NCI-H446 treated with DMSO at 0.1 percent for 48 hours (cell line): ENCODE measurements at regions not wholly inside any gene's neighbourhood (a gene's known extent, or its start where the extent isn't known, plus 50 kb on each side); places are given as distances from the start of the nearest gene placed in this dataset.

Experiments used
- DNase-seq: peaks from one replicate; lab custom pipeline; 2025; lab: John Stamatoyannopoulos, UW

DNA sequence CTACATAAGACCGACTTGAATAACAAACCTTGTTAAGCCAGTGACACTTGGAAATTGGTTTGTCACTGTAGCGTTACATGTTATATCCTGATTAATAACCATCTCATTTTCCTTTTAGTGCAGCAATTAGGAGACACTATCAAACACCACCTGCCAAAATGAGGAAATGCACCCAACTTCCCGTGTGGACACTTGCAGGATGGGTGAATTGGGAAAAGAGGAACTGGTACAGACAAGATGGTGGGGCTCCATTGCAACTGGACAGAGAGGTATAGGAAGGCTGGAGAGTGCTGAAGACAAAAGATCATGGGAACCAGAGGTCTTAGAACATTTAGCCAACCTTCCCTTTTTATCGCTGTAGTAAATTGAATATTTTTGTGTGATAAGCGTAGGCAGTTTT is 816.3 kb upstream of the HS6ST1 start:
- no peak for DNase-seq

DNA sequence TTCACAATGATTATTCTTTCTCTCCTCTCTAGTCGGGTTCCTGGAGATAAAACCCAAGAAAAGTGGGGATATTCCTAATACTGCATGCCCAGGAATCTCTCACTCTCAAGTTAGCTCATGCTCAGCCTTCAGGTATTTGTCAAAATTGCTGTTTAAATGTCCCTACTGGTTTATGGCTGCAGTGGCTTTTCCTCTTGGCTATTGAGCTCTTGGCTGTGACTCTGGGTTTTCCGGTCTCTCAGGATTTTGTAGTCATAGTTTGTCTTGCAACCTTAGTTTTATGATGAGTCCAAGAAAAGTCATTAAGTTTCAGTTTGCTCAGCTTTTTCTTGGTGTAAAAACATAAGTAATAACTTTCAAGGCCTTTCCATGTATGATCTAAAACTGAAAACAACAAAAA is 820.7 kb upstream of the HS6ST1 start:
- no peak for DNase-seq

DNA sequence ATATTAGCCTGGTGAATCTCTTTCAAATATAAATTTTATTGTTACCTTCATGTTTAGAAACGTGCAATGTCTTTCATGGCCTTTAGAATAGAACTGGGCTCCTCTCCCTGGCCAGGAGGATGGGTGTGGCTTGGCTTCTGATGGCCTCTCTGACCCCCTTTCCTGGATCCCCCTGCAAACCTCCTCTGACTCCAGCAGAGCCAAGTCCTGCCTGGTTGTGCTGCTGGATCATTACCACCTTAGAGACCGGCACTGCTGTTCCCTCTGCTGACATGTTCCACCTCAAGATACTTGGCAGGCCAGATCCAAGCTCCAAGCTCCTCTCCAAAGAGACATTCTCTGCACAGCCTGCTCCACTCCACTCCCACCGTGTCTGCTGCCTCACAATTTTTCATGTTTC is 823.8 kb upstream of the HS6ST1 start:
- no peak for DNase-seq

DNA sequence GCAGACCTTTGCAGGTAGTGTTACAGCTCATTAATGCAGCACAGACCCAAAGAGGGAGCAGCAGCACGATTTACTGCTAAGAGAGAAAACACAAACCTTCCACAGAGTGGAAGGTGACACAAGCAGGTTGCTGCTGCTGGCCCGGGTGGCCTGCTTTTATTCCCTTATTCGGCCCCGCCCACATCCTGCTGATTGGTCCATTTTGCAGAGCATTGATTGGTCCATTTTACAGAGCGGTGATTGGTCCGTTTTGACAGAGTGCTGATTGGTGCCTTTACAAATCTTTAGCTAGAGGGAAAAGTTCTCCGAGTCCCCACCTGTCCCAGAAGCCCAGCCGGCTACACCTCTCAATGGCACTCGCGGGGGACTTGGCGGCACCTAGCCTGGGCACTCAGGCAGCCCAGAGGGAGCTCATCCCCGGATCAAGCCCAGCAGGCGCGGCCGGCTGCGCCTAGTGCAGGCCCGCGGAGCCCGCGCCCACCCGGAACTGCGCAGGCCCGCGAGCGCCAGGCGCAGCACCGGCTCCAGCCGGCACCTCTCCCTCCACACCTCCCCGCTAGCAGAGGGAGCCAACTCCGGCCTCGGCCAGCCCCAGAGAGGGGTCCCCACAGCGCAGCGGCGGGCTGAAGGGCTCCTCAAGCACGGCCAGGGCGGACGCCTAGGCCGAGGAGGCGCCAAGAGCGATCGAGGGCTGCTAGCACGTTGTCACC is 825.6 kb upstream of the HS6ST1 start:
- DNase-seq = no peak

DNA sequence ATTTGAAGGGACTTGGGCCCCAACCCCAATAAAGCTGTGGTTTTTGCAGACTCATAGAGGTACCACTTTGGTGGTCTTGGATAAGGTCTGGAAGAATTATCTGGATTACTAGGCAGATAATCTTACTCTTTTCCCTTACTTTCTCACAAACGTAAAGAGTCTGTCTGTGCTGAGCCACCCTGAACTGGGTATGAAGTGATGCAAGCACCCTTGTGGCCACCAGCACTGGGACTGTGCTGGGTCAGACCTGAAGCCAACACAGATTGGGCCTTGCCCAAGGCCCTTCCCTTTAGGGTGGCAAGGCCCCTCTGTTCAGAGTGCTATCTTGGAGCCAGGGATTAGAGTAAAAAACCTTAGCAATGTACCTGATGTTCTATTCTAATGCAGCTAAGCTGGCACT is 827.0 kb upstream of the RAB6C start:
- DNase-seq = no peak

DNA sequence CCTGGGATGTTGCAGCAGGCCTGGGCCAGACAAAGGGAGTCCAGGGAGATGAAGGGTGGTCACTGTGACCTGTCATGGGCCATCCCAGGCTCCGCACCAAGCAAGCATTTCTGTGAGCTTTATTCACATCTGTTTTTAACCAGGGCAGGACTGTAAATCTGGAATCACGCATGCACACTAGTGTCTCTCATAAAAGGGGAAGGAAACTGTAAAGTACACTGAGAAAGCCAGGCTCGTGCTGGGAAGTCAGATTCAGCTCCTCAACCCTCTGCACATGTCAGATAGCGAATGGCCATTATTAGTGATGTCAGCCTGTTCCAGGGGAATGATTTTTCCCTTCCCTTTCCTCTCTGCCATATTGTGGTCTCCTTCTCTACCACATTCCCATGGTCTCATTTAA is 818.6 kb upstream of the RAB6C start:
- DNase-seq = no peak

DNA sequence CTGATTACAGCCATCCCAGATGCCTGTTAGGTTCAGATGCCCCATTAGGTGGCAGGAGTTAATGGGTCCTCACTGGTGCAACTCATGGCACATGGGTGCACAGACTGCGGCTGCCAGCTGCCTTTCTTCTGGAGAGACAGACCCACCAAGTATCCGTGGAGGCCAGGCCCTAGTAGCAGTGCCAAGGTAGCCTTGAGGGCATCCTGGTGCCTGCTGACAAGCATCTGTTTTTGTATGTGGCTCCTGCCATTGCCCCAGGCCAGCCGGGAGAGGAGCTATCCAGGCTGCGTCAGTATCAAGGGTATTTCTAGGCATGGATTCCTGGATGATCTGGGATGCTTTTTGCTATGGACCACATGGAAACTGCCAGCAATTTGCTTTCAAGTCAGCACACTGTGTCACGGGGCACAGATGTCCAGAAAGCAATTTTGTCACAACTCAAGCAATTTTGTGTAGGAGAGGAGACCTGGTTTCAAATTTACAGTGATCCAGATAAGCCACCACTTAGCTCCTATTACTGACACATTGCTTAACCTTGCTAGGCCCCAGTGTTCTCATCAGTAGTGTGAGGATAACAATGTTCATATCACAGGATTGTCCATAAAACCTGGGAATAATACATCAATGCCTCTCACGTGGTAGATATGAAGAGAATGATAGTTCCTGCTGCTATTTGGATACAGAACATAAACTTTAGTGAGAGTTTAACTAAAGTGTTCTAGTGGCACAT is 815.1 kb upstream of the RAB6C start:
- no peak for DNase-seq

DNA sequence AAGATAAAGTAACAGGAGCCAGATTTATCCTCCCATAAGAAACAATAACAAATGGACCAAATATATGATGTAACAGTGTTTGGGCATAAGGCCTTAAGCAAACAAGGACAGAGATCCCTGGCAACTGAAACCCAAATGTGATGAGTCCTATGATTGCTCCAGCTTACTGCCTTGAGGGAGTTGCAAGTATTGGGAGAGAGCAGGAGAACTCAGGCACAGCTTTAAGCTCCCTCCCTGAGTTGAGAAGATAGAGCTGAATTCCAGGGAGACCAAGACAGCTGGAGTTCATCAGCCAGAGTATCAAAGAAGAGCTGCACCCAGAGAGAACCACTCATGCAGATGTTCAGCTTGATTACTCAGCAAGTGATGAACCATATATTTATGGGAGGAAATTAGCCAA is 814.5 kb upstream of the RAB6C start:
- no peak for DNase-seq

DNA sequence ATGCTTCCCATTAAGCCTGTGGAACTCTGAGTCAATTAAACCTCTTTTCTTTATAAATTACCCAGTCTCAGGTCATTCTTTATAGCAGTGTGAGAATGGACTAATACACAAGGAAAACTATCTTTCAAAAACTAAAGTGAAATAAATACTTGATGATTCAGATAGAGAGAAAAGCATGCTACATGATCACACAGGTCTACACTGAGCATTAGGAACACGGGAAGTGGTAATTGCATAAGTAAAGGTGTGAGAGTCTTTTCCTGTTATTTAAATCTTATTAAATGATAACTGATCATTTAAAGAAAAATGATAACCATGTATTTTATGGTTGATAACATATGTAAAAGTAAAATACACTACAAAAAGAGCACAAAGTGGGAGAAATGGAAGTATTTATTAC is 812.0 kb upstream of the RAB6C start:
- DNase-seq = no peak

DNA sequence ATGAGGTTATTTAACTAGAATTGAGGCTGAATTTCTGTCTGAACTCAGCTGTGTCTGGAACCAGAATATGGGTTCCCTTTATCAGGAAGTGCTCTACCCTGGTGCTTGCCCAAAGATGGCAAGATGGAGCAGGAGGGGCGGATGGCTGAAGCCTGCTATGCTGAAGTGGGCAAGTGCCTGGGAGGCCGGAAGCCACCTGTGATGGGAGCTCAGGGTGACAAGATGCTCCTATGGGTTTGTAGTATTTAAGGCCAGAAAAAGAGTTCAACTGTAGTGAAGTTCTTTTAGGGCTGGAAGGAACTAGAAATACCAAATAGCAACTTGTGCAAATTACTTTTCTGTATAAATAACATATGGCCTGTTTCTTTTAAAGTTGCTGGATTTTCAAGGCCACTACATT is 808.9 kb upstream of the RAB6C start:
- DNase-seq = no peak

DNA sequence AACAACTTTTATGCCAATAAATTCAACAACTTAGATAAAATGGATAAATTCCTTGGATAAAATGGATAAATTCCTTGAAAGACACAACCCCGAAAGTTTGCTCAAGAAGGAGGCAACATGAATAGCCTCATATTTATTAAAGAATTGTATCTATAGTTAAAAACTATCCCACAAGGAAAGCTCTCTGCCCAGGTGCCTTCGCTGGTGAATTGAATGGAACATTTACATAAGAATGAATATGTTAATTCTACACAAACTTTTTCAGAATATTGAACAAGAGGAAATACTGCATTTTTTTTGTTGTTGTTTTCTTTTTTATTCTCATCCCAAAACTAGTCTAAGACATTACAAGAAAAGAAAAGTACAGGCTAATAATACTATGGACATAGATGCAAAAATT is 805.3 kb upstream of the RAB6C start:
- no peak for DNase-seq

DNA sequence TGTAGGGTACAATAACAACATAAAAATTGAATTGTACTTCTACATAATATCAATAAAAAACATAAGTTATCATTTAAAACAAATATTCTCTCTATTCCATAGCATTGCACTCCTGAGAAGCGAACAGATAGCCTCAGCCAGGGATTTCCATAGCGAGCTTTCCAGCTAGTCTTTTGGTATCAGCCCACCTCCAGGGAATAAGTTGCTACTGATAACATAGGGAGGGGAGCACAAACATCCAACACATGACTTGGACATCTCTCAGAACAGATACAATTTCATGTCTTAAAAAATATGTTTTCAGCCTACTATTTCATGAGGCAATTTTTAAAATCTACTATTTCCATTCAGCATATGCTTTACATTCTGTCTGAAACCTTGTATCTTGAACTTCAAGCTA is 804.4 kb upstream of the RAB6C start:
- no peak for DNase-seq

DNA sequence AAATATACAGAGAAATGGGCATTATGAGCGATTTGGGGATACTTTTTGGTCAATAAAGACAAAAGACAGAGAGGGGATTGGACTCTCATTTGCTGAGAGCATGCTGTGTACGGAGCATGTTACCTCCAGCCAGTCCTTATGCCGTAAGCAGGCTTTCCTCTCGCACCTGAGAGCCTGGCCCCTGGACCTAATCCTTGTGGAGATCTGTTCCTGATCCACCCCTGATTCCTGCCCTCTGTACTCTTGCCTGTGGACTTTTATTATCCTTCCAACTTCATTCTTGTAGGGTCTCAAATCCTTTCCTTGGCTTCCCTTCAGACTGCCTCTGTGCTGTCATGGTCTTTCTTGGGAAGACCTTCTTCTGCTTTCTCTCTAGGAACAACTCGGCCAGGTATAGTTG is 803.1 kb upstream of the RAB6C start:
- DNase-seq = no peak

DNA sequence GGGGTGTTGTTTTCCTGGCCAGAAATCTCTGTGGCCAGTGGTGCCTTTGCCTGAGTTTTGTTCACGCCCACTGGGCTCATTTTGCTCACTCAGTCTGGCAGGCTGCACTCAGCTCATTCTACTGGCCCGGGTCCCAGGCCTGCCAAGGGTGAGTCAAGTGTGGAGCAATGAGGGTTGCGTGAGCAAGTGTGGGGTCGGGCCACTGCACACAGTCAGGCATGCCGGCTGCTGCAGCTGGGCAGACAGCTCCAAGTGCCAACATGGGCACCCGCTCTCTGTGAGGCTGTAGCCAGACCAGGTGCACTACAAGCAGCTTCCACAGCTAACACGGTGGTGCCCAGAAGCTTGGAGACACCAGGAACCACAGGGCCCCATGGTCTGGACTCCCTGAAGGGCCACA is 801.1 kb upstream of the RAB6C start:
- DNase-seq = no peak

DNA sequence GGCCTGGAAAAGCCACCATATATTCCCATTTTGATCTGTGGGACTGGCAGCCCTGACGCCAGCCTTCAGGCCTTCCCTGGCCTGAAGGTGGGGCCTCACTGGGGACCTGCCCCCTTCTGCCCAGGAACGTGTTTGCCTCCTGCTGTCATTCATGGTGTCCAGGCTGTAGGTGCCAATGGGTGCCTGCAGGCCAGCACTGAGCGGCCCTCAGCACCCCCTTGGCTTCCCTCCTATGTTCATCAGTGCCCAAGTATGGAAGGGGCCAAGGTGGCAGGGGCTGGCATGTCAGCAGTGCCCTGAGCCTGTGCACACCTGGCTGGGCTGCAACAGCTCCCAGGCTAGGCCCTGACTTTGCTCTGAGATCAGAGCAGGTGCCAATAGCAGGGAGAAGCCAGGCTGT is 800.3 kb upstream of the RAB6C start:
- DNase-seq = no peak

DNA sequence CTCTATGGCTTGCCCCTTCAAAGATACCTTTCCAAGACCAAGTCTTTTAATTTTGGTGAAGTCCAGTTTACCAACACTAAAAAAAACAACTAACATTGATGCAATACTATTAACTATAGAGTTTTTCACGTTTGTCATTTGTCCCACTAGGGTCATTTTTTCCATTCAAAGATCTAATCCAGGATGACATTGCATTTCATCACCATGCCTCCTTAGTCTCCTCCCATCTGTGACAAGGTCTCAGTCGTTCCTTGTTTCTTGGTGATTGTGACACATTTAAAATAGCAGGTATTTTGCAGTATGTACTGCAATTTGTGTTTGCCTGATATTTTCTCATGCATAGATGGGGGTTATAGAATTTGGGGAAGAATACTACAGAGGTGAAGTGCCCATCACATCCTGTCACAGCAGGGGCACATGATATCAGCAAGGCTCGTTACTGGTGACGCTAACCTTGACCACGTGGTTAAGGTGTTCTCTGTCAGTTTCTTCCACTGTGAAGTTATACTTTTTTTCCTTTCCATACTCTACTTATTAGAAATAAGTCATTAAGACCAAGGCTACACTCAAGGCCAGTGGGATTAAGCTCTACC is 799.2 kb upstream of the RAB6C start:
- no peak for DNase-seq

DNA sequence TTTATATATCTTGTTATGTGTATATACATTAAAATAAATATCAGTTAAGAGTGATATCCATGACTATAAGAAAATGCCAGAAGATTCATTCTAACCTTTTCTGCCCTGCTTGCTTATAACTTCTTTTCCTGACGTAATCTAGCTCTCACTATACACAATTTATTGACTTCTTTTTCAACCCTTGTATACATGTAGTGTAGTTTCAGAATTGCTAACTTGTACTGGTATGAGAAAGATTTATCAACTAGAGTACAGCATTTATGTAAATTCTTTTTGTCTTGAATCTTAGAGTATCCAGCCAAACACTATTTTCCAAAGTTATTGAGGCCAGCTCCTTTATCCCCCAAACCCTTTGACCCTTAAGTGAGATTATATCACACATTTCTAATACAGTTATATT is 798.0 kb upstream of the RAB6C start:
- no peak for DNase-seq

DNA sequence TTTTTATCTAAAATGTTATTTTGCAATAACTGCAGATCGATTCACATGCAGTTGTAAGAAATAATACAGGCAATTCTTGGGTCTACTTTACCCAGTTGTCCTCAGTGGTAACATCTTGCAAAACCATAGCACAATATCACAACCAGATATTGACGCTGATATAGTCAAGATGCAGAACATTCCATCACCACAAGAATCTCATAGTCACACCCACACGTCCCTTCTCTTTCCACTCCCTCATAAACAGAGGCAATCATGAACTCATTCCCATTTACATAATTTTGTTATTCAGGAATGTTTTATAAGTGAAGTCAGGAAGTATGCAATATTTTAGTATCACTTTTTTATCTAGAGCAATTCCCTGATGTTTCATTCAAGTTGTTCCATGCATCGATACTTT is 797.5 kb upstream of the RAB6C start:
- DNase-seq = no peak

DNA sequence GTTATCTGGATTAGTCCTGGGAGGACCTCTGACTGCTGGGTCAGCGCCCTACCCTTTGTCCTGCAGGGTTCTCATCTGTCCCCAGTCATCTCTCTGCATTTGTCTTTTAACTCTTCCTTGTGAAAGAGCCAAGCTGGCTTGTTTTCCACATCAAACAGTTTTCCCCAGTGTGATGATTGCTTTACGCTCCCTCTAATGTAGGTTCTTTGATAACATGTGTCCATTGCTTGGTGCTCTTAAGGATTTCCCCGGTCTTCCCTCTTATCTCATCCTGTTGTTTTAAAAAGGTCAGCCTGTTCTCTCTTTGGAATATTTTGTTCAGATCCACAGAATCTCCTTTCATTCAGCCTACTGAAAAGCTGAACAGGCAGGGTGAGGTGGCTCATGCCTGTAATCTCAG is 792.1 kb upstream of the RAB6C start:
- DNase-seq = no peak

DNA sequence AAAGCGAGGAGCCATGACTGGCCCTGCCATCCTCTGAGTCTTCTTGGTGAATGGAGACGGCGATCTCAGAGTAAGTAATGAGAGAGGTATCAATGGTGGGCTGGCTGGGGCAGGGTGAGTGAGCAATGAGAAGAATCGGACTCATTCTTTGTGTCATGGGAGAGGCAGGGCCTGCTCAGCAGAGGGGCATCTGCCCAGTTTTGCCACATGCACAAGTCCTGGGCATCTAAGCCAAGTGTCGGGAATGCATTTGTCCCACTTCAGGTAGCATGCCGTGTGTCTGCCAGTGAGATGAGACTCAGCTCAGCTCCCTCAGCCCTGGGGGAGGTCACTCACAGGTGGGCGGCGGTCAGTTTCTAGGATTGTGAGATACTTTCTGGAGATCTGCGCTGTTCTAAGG is 791.0 kb upstream of the RAB6C start:
- no peak for DNase-seq

DNA sequence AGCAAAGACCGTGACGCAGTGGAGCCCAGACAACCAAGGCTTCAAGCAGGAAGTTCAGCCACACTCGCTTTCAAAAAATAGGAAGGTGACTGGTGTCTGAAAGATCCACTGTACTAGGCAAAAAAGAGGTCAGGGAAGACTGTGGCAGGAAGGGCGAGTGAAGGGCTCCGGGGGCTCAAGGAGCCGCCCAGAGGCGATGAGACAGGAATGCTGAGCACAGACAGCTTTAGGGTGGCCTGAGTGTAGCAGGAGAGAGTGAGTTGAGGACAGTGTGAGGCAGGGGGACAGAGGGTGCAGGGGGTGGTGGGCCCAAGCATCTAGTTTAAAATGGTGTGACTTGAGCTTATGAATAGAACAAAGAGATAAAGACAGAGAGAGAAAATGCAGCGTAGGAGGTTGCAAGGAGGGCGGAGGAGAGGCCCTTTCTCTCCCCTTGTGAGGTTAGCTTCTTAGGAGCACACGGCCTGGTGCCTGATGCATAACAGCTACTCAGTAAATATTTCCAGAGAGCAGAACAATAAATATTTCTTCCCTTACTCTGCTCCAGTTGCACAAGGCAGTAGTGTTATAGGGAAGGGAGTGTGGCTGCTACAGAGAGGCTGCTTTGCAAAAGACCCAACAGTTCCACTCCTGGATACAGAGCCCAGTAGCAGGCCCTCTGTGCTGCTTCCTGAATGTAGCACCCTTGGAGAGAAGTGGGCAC is 789.7 kb upstream of the RAB6C start:
- no peak for DNase-seq

DNA sequence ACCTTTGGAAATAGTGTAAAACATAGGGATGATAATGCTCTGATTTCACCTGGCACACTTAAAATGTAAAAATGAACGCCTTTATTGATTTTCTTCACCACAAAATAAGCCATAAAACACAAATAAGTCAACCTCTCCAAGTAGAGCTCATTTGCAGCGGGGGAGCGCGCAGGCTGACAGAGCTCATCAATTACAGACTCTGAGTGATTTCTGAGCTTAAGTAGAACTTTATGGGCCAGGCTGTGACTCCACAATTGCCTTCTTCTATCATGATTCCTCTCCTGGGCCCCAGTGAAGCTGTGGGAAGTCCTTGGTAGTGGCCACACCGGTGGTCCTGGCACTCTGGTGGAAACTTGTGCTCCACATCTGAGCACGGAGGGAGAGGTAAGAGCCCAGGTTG is 789.0 kb upstream of the RAB6C start:
- DNase-seq = no peak

DNA sequence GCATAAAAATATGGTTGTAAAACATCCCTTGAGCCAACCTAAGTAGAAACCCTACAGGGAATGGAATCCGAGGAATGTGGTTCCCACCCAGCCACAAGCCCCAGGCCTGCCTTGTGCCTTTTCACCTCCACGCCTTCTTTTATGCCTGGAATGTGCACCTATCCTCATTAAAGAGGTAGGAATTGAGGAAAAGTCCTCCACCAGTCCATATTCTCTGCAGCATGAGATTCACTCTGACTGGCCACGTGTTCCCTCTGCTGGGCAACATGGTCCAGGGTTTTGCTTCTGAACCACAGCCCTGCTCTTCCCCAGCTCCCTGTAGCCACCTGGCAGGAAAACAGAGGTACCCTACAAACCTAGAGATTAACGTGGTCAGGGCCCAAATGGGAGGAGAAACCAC is 787.9 kb upstream of the RAB6C start:
- no peak for DNase-seq
